D341Med (cell line): ENCODE measurements at regions not wholly inside any gene's neighbourhood (a gene's known extent, or its start where the extent isn't known, plus 50 kb on each side); places are given as distances from the start of the nearest gene placed in this dataset.
"Not testable (repeated sequence)": the region's sequence is repeated elsewhere in the genome, so short reads cannot be mapped to it uniquely, and the experiment has no call there.

Experiments used
- DNase-seq: peaks from one replicate; pipeline ENCODE4 v3.0.0; 2012; ENCODE audit warnings: low spot score

GRCh38 chr12:86407620-86408208 lies 151.5 kb upstream of the MGAT4C start:
- no peak for DNase-seq

- no peak for DNase-seq
Observed at GRCh38 chr12:86389949-86390348, 133.8 kb upstream of the MGAT4C start.

DNA sequence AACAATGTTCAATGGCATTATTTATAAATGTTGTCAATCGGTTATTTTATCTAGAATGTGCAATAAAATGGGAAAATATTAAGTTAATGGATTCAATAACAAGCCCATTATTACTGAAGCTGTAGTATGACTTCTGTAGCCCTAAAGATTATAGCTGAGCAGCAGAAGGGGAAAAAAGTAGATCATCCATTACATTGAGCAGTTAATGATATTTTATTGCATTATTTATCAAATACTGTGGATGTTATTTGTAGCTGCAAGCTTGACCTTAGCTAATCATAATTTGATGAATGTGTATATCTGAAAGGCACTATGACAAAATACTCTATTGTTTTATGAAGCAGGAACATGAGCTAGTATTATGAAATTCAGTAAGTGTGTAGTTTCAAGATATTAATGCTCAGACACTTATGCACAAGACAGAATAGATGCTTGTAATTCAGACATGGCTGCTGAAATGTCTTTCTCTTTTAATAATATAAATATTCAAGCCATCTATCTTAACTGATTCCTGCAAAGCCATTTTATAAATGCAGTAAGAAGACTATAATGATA lies 131.5 kb upstream of the MGAT4C start:
- no peak for DNase-seq

DNA sequence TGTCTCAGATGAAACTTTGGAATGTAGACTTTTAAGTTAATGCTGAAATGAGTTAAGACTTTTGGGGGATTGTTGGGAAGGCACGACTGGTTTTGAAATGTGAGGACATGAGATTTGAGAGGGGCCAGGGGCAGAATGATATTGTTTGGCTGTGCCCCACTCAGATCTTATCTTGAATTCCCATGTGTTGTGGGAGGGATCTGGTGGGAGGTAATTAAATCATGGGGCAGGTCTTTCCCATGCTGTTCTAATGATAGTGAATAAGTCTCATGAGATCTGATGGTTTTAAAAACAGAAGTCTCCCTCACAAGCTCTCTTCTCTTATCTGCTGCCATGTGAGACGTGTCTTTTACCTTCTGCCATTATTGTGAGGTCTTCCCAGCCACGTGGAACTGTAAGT lies 127.6 kb upstream of the MGAT4C start:
- DNase-seq, result not testable (repeated sequence)

DNA sequence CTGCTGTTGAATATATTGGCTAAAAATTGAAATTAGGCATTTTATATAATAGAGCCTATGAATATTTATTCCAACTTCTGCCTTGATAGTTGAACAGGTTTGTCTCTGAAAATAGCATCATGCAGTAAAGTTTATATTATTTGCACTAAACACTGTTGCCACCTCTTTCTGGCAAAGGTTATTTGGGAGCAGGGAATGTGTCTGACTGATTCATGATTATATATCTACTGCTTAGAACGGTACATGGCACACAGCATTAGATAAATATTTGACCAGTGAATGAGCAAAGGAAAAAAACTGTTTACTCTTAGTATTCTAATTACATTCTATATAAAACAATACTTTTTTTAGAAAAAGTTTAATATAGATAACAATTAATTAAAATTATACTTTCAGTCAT lies 123.1 kb upstream of the MGAT4C start:
- no peak for DNase-seq

- peak; percentile 22 for DNase-seq
Observed at GRCh38 chr12:86376052-86376451, 119.9 kb upstream of the MGAT4C start.

DNA sequence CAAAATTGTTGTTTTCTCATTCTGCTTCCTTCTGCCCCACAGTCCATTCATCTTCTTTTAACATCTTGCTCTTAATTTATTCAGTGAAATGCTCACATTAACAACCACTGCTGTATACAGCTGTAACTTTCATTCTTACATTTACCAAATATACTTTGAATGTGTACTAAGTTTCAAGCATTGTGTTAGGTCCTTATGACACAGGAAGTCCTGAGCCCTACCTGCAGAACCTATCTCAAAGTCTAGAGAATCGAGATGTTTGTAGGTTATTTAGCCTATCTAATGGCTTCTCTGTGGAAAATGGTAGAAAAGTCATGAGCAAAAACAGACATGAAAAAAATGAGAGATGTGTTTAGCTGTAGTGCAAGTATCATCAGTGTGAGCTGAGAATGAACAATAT lies 117.6 kb upstream of the MGAT4C start:
- DNase-seq, result no peak

GRCh38 chr12:86367137-86367536 lies 110.9 kb upstream of the MGAT4C start:
- DNase-seq, result no peak

DNA sequence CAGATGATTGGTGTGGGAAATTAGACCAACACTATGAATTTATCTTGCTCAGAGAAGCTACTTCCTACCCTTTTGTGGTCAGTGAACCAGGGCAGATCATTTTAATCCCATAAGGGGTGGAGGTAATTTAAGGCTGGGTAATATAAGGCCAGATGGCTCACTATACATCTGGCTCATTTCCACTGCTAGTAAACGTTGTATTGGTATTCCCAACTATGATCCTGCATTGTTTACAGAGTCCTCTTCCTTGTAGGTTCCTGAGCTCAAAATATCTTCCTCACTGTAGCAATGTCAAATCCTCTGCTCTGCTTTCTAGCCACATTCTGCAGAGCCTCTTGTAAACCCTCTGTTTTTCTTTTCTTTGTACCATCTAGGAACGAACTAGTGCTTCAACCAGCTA lies 93.0 kb upstream of the MGAT4C start:
- DNase-seq, result peak; percentile 37

DNA sequence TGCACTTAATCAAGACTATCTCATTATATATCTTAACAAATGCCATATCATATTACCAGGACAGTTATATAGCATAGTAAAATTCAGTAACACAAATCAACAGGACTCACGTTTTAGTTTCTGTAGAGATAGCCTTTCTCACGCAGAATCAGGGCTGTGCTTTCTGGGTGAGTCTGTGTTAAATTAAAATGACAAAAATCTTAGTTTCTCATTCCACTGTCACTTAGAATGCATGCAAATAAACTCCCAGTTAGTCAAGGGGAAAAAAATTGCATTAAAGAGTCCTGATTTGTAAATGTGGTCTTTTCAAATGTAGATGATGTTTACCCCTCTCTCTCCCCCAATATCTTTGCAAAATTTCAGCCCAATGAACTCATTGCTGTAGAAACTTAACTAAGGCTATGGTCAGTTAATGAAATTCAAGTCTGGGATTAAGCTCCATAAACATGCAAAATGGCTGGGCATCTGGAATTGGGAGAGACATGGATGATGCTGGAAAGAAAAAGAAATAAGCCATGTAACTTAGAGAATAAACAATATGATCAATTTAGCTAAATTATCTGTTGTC lies 77.8 kb upstream of the MGAT4C start:
- DNase-seq, result no peak

GRCh38 chr12:86331457-86331856 lies 75.3 kb upstream of the MGAT4C start:
- DNase-seq, result no peak

DNA sequence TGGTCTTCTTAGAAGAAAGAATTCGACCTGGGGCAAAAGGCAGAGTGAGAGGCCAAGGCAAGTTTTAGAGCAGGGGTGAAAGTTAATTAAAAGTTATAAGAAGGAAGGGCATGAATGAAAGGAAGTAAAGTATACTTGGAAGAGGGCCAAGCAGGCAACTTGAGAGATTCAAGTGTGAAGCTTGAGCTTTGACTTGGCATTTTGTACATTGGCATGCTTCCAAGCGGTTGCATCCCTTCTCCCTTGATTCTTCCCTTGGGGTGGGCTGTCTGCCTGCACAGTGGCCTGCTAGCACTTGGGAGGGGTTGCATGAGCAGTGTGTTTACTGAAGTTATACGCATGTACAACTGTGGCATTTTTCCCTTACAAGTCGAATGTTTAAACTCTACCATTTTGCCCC lies 74.8 kb upstream of the MGAT4C start:
- DNase-seq, result no peak

- DNase-seq, result no peak
Observed at GRCh38 chr12:86312232-86312631, 56.0 kb upstream of the MGAT4C start.
